ENCODE measurements at regions not wholly inside any gene's neighbourhood (a gene's known extent, or its start where the extent isn't known, plus 50 kb on each side); places are given as distances from the start of the nearest gene placed in this dataset.
"Not testable (repeated sequence)": the region's sequence is repeated elsewhere in the genome, so short reads cannot be mapped to it uniquely, and the experiment has no call there.

- DNase-seq: no peak
Observed at GRCh38 chr15:57883701-57884100, 177.2 kb downstream of the POLR2M start.

- no peak for DNase-seq
Observed at GRCh38 chr15:57884936-57885335, 178.4 kb downstream of the POLR2M start.

GRCh38 chr15:57885435-57885834 is 178.9 kb downstream of the POLR2M start:
- DNase-seq: no peak

- DNase-seq: no peak
Observed at GRCh38 chr15:57887825-57888224, 177.7 kb downstream of the ALDH1A2 start.

- no peak for DNase-seq
Observed at GRCh38 chr15:57890351-57890750, 175.2 kb downstream of the ALDH1A2 start.

- DNase-seq: no peak
Observed at GRCh38 chr15:57890878-57891277, 174.6 kb downstream of the ALDH1A2 start.

GRCh38 chr15:57892181-57892580 is 173.3 kb downstream of the ALDH1A2 start:
- no peak for DNase-seq

- no peak for DNase-seq
Observed at GRCh38 chr15:57893040-57893439, 172.5 kb downstream of the ALDH1A2 start.

- no peak for DNase-seq
Observed at GRCh38 chr15:57895291-57895690, 170.2 kb downstream of the ALDH1A2 start.

- no peak for DNase-seq
Observed at GRCh38 chr15:57896114-57896513, 169.4 kb downstream of the ALDH1A2 start.

- DNase-seq: not testable (repeated sequence)
Observed at GRCh38 chr15:57896899-57897298, 168.6 kb downstream of the ALDH1A2 start.

GRCh38 chr15:57897870-57898269 is 167.6 kb downstream of the ALDH1A2 start:
- DNase-seq: no peak

- DNase-seq: no peak
Observed at GRCh38 chr15:57902155-57902554, 163.4 kb downstream of the ALDH1A2 start.

Data from NCI-H2227 treated with DMSO at 0.1 percent for 48 hours (cell line).